ENCODE measurements at regions not wholly inside any gene's neighbourhood (a gene's known extent, or its start where the extent isn't known, plus 50 kb on each side); places are given as distances from the start of the nearest gene placed in this dataset.

- TF ChIP-seq CTCF (IDR thresholded peaks at IDR 0.05; ENCODE audit: low read depth, low read length, poor library complexity, severe bottlenecking): no peak
- no peak for TF ChIP-seq EZH2phosphoT487 (IDR thresholded peaks at IDR 0.05; ENCODE audit: borderline replicate concordance, low read length)
These were observed 600.5 kb downstream of the PYDC2 start for GRCh38 chr3:192061426-192061825.

Data from DOHH2 (cell line).